ENCODE measurements at regions not wholly inside any gene's neighbourhood (a gene's known extent, or its start where the extent isn't known, plus 50 kb on each side); places are given as distances from the start of the nearest gene placed in this dataset.

DNA sequence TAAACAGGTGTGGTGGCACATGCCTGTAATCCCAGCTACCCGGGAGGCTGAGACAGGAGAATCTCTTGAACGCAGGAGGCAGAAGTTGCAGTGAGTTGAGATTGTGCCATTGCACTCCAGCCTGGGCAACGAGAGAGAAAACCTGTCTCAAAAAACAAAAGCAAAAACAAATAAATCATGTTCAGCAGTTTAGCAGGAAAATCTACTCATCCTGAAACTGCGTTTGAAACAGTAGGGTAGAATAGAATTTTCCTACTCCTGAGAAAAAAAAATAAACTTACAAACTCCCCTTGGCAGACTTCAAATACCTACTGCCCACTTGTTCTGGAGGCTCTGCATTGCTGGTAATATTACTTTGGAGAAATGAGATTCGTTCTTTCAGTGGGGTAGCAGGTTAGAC is 367.7 kb downstream of the GADD45G start:
- Histone ChIP-seq H2AFZ (no peak overlapping the region), H4K20me1 (replicated peaks; ENCODE audit: insufficient read depth) (no peaks in the 10 kb centered on the region), H3K9me2 (ENCODE audit: insufficient read depth) (peaks cover 5% of the 10 kb centered on the region; the same call in 1 of the 2 replicates), H3K27ac (ENCODE audit: low read depth) (no peak overlapping the region), H3K36me3 (ENCODE audit: insufficient read depth) (no peaks in the 10 kb centered on the region), H3K4me1 (ENCODE audit: insufficient read depth) (no peaks in the 10 kb centered on the region), H3K27me3 (ENCODE audit: insufficient read depth) (no peaks in the 10 kb centered on the region), H3K79me2 (replicated peaks; ENCODE audit: insufficient read depth) (no peaks in the 10 kb centered on the region), H3F3A (replicated peaks; ENCODE audit: low read depth) (no peaks in the 10 kb centered on the region), H3K4me2 (no peak overlapping the region), H3K4me3 (no peak overlapping the region)
- DNase-seq (ENCODE audit: low spot score) (no peak), ATAC-seq (no peak)
- Mint-ChIP-seq H3K27me3 (ENCODE audit: insufficient read depth, low read depth, poor library complexity) (no peaks in the 10 kb centered on the region), H3K27ac (no peak overlapping the region), H3K4me3 (no peak overlapping the region), H3K36me3 (ENCODE audit: low read depth) (no peaks in the 10 kb centered on the region), H3K9me3 (no peaks in the 10 kb centered on the region; the same call in 2 of the 3 replicates), H3K4me1 (no peaks in the 10 kb centered on the region)
- TF ChIP-seq STAT1 (IDR thresholded peaks at IDR 0.05; ENCODE audit: unreplicated experiment) (no peak), ETS1 (IDR thresholded peaks at IDR 0.05) (no peak), EZH2 (IDR thresholded peaks at IDR 0.05; ENCODE audit: low read depth, unreplicated experiment) (no peak), REST (IDR thresholded peaks at IDR 0.05; ENCODE audit: unreplicated experiment) (no peak), CREB1 (CRISPR knock-in tag; IDR thresholded peaks at IDR 0.05; ENCODE audit: low read depth) (no peak), POLR2AphosphoS5 (IDR thresholded peaks at IDR 0.05; ENCODE audit: low read depth) (no peak), JUNB (IDR thresholded peaks at IDR 0.05; ENCODE audit: unreplicated experiment) (no peak), ZNF331 (CRISPR knock-in tag; IDR thresholded peaks at IDR 0.05; ENCODE audit: low read depth) (no peak), EZH2phosphoT487 (IDR thresholded peaks at IDR 0.05; ENCODE audit: unreplicated experiment) (no peak), ZNF462 (CRISPR knock-in tag; IDR thresholded peaks at IDR 0.05) (no peak), ZNF114 (CRISPR knock-in tag; IDR thresholded peaks at IDR 0.05) (no peak), NANOG (IDR thresholded peaks at IDR 0.05; ENCODE audit: borderline replicate concordance) (no peak), CTCF (conservative IDR thresholded peaks at IDR 0.05; ENCODE audit: low read depth in 2 of 2) (no peak)

Data from GM23338 (cell line).